ENCODE measurements at regions not wholly inside any gene's neighbourhood (a gene's known extent, or its start where the extent isn't known, plus 50 kb on each side); places are given as distances from the start of the nearest gene placed in this dataset.
A peak's percentile ranks its signal among the peaks of the same experiment; 100 is the strongest.

DNA sequence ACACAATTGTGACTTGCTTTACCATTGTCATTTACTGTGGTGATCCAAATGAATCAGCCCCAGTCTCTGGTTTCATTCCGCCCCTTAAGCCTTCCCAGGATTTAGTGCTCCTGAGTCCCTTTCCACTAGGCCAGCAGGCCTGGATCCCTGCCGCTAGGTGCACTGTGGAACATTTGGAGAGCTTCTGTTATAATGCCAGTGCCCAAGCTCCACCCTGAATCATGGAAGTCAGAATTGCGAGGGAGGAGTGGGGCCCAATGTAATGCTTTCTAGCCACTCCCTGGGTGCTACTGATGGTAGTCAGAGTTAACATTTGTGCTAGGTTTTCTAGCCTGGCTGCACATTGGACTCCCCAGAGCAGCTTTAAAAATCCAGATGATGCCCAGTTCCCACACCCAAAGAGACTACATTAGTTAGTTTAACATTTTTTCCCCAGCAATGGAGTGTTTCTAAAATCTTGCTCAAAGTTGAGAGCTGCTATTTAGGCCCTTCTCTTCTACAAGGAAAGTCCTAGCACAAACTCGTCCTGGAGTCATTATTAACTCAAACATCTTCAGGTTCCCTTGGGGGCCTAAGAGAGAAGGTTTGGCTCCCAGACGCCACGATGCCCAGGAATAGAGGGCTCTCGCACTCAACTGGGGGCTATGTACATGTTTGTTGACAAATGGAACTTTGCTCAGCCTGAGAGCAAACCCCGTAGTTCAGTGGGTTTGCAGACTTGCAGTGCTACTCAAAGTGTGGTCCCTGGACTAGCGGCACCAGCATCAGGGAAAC lies 366.7 kb upstream of the PROK2 start:
- DNase-seq, result no peak

DNA sequence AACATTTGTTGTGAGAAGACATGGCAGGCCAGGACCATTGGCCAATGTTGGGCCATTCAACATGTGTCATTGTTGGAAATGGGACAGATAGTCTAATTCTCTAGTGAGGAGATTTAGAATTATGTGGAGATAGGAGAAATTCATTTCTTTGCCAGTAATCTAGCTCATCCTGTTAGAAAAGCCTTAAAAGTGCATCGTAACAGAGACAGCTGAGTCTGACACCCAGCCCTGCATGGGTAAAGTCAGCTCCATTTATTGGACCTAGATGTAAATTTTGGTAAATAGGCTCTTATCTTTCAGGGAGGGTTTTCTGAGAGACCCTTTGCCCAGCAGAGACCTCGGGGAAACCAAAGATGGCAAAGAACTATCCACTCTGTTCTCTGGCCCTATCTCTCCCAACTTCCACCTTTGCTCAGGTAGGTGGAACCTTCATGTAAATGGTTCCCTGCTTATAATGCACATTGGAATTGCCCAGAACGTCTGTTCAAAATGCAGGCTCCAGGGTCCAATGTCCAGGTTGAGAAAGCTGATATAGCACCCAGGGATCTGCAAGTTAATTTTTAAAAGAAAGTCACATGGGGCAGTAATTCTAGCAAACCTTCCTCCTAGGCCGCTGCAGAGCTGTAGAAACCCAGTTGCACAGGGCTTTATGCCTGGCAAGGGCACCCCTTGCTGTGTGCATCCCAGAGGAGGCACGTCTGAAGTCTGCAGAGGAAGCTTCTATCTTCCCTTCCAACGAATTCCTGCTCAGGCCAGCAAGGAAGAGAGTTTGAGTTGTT lies 365.9 kb upstream of the PROK2 start:
- DNase-seq, result no peak

DNA sequence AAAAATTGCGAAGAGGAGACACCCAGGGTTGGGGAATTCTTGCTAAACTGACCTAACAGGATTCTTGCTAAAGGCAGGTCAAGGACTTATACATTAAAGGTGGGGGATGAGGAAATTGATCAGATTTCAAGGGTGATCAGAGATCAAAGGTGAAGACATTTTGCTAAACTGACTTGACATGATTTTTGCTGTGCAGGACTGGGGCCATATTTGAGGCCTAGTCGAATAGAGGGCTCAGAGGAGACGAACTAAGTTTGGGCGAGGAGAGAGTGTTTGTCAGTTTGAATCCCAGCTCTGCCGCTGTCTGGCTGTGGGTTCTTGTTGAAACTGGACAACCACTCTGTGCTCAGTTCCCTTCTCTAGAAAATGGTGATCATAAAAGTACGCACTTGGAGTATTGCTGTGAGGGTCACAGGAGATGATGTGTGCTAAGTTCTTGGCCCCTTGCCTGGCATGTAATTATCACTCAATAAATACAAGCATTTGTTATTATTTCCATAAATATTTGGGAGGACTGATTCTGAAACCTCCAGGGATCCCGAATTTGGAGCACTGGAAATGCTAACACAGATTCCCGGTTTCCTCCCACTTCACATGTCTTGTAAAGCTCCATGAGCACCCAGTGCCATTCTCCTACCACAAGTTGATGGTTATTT lies 364.8 kb upstream of the PROK2 start:
- no peak for DNase-seq

DNA sequence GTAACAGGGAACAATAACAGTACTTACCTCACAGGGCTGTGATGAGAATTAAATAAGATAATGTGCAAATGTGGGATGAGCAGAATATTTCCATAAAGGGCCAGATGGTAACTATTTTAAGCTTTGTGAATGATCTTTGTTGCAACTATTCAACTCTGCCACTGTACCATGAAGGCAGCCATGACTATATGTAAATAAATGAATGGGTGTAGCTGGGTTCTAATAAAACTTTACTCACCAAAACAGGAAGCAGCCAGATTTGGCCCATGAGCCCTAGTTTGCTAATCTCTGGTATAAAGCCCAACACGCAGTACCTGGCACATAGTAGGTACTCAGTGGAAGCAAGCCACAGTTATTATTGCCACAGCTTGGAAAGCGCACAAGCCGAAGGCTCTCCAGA lies 362.7 kb upstream of the PROK2 start:
- no peak for DNase-seq

DNA sequence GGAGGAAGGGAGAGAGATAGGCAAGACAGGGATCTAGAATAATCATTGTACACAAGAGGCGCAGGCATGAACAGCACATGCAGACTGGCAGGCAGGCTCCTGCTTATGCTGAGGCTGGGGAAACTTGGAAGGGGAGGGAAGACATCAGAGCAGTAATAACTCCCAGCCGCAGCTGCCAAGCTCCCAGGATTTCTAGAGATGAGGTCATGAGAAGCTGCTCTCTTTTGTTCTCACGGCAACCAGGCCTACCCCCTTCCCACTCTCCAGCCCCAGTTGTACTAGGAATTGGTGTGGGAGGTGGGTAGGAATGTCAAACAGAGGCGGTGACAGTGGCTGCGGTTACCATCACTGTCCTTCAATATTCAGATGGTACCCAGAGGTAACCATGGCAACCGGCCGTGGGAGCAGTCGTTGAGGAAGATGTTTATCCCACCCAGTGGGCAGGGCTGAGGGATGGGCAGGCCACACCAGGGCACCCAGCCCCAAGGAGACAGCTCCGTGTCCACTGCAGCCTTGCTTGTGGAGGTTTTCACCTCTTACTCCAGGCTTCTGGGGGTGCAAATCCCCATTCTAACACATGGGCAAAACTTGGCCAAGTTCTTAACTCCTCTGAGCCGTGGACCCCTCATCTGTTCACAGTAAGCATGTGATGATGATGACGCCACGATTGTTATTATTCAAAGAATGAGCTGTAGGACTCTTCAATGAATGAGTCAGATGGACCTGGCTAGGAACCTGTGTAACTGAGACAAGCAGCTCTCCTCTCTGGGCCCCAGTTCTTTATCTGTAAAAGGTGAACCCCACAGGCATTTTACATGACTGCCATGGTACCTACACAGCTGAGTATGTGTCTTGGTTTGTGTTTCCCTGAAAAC lies 360.8 kb upstream of the PROK2 start:
- no peak for DNase-seq

DNA sequence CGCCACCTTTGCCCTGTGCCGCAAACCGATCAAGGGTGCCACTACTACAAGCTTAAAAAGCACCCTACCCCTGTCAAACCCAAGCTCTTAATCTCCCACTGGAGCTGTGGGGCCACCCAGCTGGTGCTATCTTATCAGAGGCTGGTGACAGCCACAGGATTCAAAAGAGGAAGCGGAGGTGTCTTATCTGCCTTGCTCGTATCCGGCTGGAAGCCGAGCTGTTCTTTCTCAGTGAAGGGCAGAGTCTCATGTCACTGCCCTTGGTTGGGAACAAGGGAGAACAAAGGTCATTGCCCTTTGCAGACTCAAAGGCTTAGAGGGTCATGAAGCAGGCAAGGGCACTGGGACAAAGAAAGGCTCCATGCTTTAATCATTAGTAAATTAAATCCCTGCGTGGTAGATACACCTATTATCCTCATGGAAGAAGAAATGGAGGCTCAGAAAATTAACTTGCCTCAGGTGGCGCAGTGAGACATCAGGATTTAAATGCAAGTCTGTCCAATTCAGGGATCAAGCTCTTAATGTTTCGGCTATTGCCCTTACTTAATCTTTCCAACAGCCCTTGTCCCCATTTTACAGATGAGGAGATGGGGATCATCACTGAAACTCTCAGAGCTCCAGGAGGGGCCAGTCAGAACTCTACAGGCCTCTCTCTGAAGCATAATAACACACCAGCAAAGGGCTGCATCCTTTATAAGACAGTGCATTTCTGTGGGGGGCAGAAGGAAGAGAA lies 360.0 kb upstream of the PROK2 start:
- DNase-seq, result peak; percentile 54 to 82 (median 70)

DNA sequence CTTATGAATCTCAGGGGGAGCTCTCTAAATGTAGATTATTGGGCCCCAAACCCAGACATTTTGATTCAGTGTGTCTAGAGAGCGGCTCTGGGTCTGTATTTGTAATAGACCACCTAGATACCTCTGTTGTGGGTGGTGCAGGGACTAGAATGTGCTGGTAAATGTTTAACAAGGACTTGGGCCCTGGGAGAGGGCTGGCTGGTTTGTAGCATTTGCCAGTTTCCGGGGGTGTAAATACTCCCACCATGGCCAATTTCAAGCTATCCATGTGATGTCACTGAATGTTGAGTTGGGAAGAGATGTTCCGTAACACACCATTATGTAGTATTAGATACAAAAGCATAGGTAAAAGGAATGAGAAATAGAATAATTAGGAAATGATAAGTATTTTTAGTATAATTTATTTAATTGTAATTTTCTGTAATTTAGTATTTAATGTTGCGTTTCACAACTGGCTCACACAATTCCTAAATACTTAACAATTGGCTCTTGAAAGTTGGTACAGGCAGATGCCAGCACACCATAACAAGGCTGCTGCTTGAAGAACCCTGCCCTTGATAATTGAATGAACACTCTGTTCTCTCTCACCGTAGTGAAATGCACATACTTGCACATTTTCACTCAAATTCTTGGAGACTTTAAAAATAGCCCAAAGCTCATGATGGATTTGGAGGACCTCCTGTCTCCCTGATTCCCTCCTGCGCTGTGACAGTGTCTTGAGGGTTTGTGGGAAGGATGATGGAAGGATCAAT lies 359.2 kb upstream of the PROK2 start:
- DNase-seq, result peak in 1 of 4 experiments; percentile 15

DNA sequence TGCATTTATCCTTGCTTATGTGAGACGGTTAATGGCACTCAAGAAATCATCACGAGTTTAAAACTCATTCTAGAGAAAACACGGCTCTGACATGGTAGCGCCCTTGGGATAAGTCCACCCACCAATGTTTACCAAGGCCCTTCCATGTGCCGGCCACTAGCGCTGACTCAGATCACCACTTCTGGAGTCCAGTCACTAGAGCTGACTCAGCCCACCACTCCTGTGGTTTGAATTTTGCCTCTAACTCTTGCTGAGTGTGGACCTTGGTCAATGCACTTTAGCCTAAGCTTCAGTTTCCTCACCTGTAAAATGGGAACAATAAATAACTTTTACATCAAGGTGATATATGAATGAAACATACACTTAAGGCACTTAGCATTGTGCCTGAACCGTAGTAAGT lies 358.4 kb upstream of the PROK2 start:
- peak; percentile 23 to 56 (median 43) for DNase-seq

DNA sequence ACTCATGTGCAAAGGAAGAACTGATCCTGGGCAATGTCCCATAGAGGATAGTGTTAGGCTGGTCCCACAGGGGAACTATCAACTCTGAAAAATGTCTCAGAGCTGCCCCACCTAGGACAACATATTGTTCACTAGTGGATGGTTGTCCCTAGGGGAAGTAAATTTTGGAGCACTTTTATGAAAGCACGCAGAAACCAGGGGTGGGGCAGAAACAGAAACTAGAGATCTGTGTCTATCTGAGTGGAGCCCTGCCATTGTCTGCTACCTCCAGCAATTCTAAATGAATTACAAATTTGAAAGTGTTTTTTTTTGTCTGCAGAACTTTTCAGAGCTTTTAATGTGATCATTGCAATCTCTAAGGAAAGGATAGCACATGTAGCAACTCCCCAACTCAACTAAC lies 357.1 kb upstream of the PROK2 start:
- DNase-seq, result no peak

DNA sequence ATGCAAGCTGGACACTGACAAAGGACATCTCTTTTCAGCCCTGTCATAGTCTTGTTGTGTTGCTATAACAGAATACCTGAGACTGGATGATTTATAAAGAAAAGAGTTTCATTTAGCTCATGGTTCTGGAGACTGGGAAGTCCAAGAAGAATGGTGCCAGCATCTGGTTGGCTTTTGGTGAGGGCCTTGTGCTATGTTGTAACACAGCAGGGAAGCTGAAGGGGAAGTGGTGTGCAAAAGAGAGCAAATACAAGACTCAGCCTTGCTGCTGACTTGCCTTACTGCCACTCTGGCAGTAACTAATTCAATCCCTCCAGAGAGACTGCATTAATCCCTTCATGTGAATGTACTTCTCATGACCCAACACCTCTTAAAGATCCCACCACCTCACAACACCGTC lies 356.3 kb upstream of the PROK2 start:
- DNase-seq, result peak; percentile 20 to 58 (median 50)

DNA sequence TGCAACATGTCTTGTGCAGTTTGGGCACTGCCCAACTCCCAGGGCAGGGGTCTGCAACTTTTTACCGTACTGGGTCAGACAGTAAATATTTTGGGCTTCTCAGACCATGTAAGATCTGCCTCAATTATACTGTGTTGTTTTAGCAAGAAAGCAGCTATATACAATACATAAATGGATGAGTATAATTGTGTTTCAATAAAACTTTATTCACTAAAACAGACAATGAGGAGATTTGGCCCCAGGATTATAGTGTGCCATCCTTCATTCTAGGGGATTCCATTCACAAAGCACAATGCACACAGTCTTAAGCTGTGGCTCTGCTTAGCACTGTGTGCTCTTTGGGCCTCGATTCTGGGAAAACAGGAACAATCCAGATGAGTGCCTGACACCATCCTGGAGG lies 354.4 kb upstream of the PROK2 start:
- DNase-seq, result no peak

DNA sequence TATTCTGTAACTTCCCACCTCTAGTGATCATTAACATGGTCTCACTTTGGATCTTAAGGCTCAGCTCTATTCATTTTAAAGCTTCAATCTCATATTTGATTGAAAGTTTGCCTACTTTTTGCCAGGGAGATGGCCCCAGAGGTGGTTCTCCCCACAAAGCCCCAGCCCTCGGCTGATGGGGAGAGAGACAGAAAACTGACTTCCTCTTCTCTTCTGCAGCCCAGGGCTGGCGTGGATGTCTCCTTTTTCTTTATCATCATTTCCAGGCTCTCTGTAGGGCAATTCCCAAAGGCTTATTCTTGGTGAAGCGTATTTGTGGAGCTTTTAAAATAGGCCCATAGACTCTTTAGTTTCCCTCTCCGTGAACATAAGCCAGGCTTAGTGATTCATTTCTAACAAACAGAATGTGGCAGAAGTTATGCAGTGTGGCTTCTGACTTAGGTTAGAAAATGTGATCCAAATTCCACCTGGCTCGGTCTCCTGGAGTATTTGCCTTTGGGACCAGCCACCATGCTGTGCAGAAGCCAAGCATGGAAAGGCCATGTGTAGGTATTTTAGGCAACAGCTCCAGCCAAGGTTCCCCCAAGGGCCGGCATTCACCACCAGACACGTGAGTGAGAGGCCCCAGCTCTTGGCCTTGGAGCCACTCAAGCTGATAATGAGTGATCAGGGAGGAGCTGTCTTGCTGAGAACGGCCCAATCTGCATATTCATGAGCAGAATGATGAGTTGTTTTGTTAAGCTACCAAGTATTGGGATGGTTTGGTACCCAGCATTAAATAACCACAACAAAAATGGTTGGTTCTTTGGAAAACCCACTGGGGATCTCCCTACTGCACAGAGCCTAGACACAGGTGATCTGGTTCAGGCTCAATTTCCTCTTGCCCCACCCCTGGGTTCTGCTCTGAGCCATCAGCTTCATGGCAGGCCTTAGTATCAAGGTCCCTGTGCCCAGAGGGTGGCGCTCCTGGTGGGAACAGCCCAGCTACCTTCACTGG lies 353.2 kb upstream of the PROK2 start:
- peak in 1 of 4 experiments; percentile 23 for DNase-seq

DNA sequence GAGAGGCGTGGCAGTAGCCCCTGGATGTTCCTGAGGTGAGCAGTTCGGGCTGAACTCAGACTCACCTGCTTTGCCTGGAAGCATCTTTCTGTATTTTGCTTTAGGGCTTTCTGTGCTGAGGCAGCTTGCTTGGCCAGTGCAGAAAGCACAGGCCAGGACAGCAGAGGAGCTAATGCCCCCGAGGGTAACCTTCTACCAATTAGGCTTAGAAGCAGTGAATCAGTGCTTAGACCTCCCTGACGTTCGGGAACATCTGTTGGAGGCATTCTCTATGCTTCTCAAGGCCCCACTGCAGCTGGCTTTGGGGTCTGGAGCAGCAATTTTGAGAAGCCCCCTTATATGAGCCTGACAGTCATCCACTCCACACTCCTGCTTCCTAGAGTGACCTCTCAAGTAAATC lies 350.7 kb upstream of the PROK2 start:
- DNase-seq, result no peak

DNA sequence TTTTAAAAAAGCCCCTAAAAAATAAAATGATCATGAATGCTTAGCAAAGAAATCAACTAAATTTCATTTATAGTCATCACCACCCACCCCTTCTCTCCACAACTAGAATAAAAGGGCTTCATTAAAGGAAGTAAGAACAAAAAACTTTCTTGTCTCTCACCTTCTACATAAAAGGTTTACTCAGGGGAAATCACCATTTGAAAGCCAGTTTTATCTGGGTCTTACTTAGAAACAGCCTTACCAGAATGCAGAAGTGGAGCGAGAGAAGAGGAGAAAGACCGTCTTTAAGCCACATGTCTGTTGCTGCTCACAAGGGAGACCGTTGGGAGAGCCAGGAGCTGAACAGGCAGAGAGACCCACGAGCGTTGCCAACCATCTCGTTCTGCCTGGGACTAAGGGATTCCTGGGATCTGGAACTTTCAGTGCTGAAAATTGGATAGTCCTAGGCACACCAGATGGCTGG lies 350.1 kb upstream of the PROK2 start:
- peak in 3 of 4 experiments; percentile 12 to 31 (median 14) for DNase-seq

DNA sequence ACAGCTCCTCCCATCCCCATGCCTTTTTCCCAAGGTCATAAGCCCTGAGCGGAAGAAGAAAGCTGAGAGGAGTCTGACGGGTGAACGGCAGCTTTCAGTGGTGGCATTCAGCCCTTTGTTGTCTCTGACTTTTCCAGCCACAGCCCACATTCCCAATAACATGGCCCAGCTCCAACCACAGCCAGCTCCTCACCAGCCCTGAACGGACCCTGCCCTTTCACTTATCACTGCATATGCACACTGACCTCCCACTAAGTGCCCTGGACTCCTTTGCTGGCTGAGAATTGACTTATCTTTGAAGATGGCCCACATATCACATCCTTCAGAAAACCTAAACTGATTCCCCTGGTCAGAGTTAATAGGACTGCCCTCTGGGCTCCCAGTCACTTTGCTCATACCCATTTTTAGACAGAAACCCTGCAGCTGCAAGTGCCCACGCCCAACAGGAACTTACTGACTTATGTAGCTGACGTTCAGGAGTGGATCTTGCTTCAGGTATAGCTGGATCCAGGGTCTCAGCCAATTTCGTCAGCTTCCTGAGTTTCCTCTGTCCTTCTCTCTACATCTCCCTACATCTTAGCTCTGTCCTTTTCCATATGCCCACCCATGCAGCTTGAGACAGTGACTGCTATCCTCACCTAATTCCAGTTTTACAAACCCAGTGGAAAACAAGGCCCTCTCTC lies 348.5 kb upstream of the PROK2 start:
- no peak for DNase-seq

DNA sequence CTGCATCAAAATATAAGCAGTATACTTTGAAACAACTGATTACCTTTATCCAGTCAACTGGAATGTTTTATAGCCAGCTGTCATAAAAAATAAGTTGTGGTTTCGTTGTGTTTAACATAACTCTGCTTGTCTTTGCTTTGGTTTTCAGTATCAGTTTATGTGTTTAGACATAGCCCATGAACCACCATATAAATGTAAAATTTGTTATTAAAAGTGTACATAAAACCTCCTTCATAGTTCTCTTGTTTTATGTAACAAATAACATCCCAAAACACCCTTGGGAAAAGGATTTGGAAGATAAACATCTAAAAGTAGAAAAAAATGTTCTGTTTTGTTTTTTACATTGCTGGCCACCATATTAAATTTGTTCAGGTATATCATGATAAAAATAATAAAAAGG lies 347.0 kb upstream of the PROK2 start:
- no peak for DNase-seq

DNA sequence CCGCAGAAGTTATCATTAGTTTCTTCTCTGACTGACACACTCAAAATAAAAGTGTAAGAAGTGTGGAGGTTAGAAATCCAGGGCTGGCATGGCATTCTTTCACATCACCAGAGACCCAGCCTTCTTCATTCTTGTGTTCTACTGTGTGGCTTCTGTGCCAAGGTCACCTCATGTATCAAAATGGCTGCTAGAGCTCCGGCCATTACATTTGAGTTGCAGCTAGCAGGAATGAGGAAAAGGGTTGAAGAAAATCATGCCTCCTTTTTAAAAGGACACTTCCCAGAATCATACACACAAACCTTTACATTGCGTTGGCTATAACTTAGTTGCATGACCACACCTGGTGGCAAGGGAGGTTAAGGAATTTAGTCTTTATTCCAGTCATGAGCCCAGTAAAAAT lies 345.6 kb upstream of the PROK2 start:
- no peak for DNase-seq

DNA sequence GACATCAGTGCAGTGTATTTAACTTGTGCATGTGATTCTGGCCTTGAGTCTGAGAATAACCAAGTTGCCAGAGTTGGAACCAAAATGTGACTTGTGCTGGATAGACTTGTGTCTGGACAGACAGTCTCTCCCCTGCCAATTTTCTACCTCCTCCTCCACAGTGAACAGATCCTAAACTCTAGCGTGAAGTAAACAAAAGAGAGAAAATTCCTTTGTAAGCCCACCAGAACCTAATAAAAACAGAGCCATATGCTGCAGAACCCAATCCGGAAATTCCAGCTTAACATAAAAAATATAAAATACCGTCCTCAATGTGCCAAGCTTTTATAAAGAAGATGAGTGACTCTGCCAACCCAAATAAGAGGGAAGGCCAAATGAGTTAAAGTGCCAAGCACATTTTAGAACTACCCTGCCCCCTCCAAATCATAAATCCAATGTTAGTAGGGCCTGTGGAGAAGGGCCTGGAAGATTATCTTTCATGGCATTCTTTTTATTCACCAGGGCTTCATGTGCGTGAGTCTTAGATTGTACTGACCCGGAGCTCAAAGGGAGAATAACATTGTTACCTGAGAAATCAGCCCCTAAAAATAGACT lies 344.6 kb upstream of the PROK2 start:
- no peak for DNase-seq

DNA sequence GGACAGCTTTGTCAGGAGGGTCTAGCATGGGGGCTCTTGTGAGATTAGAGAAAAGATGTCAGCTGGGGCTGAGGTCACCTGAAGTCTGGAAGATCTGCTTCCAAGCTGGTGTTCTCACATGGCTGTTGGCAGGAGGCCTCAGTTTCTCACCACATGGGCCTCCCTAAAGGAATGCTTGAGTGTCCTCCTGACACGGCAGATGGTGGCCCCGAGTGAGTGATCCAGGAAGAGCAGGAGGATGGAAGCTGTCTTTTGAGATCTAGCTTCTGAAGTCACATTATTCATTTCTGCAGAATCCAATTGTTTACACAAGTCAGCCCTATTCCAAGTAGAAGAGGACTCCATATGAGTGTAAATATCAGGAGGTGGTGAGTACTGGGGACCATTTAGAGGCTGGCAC lies 344.0 kb upstream of the PROK2 start:
- DNase-seq, result no peak
